ENCODE measurements at regions not wholly inside any gene's neighbourhood (a gene's known extent, or its start where the extent isn't known, plus 50 kb on each side); places are given as distances from the start of the nearest gene placed in this dataset.

GRCh38 chr13:97567510-97568243 lies 133.7 kb downstream of the RAP2A start:
- H3K4me3 ChIP-seq (ENCODE audit: low read length): no peak overlapping the region
- peak; percentile 50 for DNase-seq (ENCODE audit: low read depth)
- TF ChIP-seq CTCF (conservative IDR thresholded peaks at IDR 0.05; ENCODE audit: low read depth, low read length): no peak

- peak; percentile 60 for DNase-seq (ENCODE audit: low read depth)
- no peak for TF ChIP-seq CTCF (conservative IDR thresholded peaks at IDR 0.05; ENCODE audit: low read depth, low read length)
- H3K4me3 ChIP-seq (ENCODE audit: low read length): no peak overlapping the region
Observed at GRCh38 chr13:97568850-97569249, 134.9 kb downstream of the RAP2A start.

GRCh38 chr13:97569841-97570240 lies 135.9 kb downstream of the RAP2A start:
- no peak overlapping the region for H3K4me3 ChIP-seq (ENCODE audit: low read length)
- no peak for DNase-seq (ENCODE audit: low read depth)
- TF ChIP-seq CTCF (conservative IDR thresholded peaks at IDR 0.05; ENCODE audit: low read depth, low read length): no peak

GRCh38 chr13:97570442-97570841 lies 136.5 kb downstream of the RAP2A start:
- TF ChIP-seq CTCF (conservative IDR thresholded peaks at IDR 0.05; ENCODE audit: low read depth, low read length): no peak
- DNase-seq (ENCODE audit: low read depth): no peak
- no peak overlapping the region for H3K4me3 ChIP-seq (ENCODE audit: low read length)

GRCh38 chr13:97573011-97573410 lies 139.0 kb downstream of the RAP2A start:
- no peak for TF ChIP-seq CTCF (conservative IDR thresholded peaks at IDR 0.05; ENCODE audit: low read depth, low read length)
- no peak overlapping the region for H3K4me3 ChIP-seq (ENCODE audit: low read length)
- DNase-seq (ENCODE audit: low read depth): peak; percentile 92

- DNase-seq (ENCODE audit: low read depth): no peak
- peak; percentile 58 for TF ChIP-seq CTCF (conservative IDR thresholded peaks at IDR 0.05; ENCODE audit: low read depth, low read length)
Observed at GRCh38 chr13:97574926-97575325, 141.0 kb downstream of the RAP2A start.

GRCh38 chr13:97577026-97577425 lies 143.1 kb downstream of the RAP2A start:
- no peak for TF ChIP-seq CTCF (conservative IDR thresholded peaks at IDR 0.05; ENCODE audit: low read depth, low read length)
- H3K4me3 ChIP-seq (ENCODE audit: low read length): no peak overlapping the region
- no peak for DNase-seq (ENCODE audit: low read depth)

More at GRCh38 chr13:97574926-97575325, 141.0 kb downstream of the RAP2A start:
- no peak overlapping the region for H3K4me3 ChIP-seq (ENCODE audit: low read length)

Measured in retinal pigment epithelial cell (primary cell).